Esophagus muscularis mucosa (tissue), 4 donors: ENCODE measurements at regions not wholly inside any gene's neighbourhood (a gene's known extent, or its start where the extent isn't known, plus 50 kb on each side); places are given as distances from the start of the nearest gene placed in this dataset.

Experiments
- EP300 ChIP-seq: sonication (generic); formaldehyde crosslinking; IDR thresholded peaks from one replicate; pipeline ENCODE4 v1.6.1; 2017; ENCODE audit warnings: antibody characterized with exemption
- POLR2A ChIP-seq: fragments of 450-650 bp; IDR thresholded peaks from one replicate; pipeline ENCODE4 v1.6.1; 2017; ENCODE audit warnings: antibody characterized with exemption, moderate library complexity, mild to moderate bottlenecking, low read depth
- POLR2AphosphoS5 ChIP-seq, 2 donors: sonication (generic); formaldehyde crosslinking; IDR thresholded peaks; one replicate each; pipeline ENCODE4 v1.6.1; 2017; ENCODE audit warnings: antibody characterized with exemption in 2 of 2
- TF ChIP-seq, protein P1 (sequence below), 3 experiments: fragments of 200-600 bp in 2 of 3; fragments of 450-650 bp in 1 of 3; sonication (generic) in 2 of 3; IDR thresholded peaks; one replicate each; pipeline ENCODE4 v1.5.1; 2017 to 2019; ENCODE audit warnings: antibody characterized with exemption in 3 of 3, mild to moderate bottlenecking in 2 of 3, moderate library complexity in 1 of 3

DNA sequence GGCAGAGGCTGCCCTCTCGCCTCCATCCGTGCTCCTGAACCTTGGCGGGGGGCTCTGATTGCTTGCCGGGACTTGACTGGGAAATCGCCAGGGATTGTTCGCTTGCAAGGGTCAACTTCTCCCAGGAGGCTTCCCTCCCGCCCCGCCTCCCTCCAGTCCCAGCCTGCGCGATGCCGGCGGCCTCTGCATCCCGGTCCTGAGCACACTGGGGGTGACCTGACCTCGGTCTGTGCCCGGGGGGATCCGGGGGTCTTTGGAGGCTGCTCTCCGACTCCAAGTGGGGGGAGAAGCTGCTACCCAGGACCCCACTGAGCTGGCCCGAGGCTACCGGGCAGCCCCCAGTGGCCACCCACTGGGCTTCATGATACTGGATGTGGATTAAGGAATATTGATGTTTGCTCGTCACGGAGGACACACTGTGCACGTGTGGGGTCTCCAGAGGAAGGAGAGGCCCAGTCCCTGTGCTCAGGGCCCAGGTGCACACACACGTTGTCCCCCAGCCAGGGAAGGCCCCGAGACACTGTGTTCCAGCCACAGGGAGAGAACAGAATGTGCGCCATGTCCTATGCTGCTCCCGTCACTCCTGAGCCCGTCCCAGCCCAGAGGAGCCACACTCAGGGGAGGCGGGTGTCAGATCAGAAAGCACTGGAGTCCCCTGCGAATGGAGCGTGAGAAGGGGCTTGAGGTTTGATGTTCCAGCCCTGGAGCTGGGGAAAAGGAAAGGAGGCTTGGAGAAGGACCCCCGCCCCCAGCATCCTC lies 55.9 kb upstream of the NKX1-1 start:
- TF ChIP-seq, protein P1, sequence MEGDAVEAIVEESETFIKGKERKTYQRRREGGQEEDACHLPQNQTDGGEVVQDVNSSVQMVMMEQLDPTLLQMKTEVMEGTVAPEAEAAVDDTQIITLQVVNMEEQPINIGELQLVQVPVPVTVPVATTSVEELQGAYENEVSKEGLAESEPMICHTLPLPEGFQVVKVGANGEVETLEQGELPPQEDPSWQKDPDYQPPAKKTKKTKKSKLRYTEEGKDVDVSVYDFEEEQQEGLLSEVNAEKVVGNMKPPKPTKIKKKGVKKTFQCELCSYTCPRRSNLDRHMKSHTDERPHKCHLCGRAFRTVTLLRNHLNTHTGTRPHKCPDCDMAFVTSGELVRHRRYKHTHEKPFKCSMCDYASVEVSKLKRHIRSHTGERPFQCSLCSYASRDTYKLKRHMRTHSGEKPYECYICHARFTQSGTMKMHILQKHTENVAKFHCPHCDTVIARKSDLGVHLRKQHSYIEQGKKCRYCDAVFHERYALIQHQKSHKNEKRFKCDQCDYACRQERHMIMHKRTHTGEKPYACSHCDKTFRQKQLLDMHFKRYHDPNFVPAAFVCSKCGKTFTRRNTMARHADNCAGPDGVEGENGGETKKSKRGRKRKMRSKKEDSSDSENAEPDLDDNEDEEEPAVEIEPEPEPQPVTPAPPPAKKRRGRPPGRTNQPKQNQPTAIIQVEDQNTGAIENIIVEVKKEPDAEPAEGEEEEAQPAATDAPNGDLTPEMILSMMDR (IDR thresholded peaks at IDR 0.05): no peak
- TF ChIP-seq POLR2AphosphoS5 (IDR thresholded peaks at IDR 0.05) (no peak), POLR2A (no peak), EP300 (no peak)
